ENCODE measurements at regions not wholly inside any gene's neighbourhood (a gene's known extent, or its start where the extent isn't known, plus 50 kb on each side); places are given as distances from the start of the nearest gene placed in this dataset.
"Not testable (repeated sequence)": the region's sequence is repeated elsewhere in the genome, so short reads cannot be mapped to it uniquely, and the experiment has no call there.

GRCh38 chr14:105705862-105706700 is 179.7 kb downstream of the TMEM121 start:
- H3K4me1 Mint-ChIP-seq, H3K27me3 Mint-ChIP-seq, H3K9me3 Mint-ChIP-seq, H3K4me3 Mint-ChIP-seq: not testable (repeated sequence)
- DNase-seq (peak in 1 of 2 donors; percentile 9), ATAC-seq (peak; percentile 36)
- H3K27ac Mint-ChIP-seq, result peak overlapping the region in 1 of 2 donors; percentile 8

- not testable (repeated sequence) for H3K4me1 Mint-ChIP-seq, H3K9me3 Mint-ChIP-seq, H3K27ac Mint-ChIP-seq, H3K4me3 Mint-ChIP-seq, ATAC-seq, H3K27me3 Mint-ChIP-seq
- DNase-seq, result peak in 1 of 2 donors; percentile 7
Measured at GRCh38 chr14:105706701-105707019, 180.3 kb downstream of the TMEM121 start.

GRCh38 chr14:105707099-105707498 is 180.7 kb downstream of the TMEM121 start:
- ATAC-seq, H3K9me3 Mint-ChIP-seq, H3K27me3 Mint-ChIP-seq, H3K4me3 Mint-ChIP-seq, H3K4me1 Mint-ChIP-seq, H3K27ac Mint-ChIP-seq: not testable (repeated sequence)
- DNase-seq, result peak in 1 of 2 donors; percentile 8

- DNase-seq, result peak in 1 of 2 donors; percentile 8
- H3K27ac Mint-ChIP-seq, result peak overlapping the region in 1 of 2 donors; percentile 21
- H3K4me1 Mint-ChIP-seq, H3K9me3 Mint-ChIP-seq, H3K27me3 Mint-ChIP-seq, ATAC-seq, H3K4me3 Mint-ChIP-seq: not testable (repeated sequence)
Measured at GRCh38 chr14:105707723-105708151, 181.4 kb downstream of the TMEM121 start.

- H3K4me3 Mint-ChIP-seq, H3K27ac Mint-ChIP-seq, H3K9me3 Mint-ChIP-seq, H3K27me3 Mint-ChIP-seq, H3K4me1 Mint-ChIP-seq: not testable (repeated sequence)
- peak in 1 of 2 donors; percentile 11 for DNase-seq
- peak; percentile 11 for ATAC-seq
Measured at GRCh38 chr14:105708251-105709134, 182.1 kb downstream of the TMEM121 start.

GRCh38 chr14:105709281-105710118 is 183.1 kb downstream of the TMEM121 start:
- H3K4me3 Mint-ChIP-seq, result no peak overlapping the region
- no peak overlapping the region for H3K27ac Mint-ChIP-seq
- DNase-seq (peak in 1 of 2 donors; percentile 5), ATAC-seq (no peak)
- no peaks in the 10 kb centered on the region for H3K9me3 Mint-ChIP-seq
- H3K4me1 Mint-ChIP-seq, result peaks cover 6% of the 10 kb centered on the region
- no peaks in the 10 kb centered on the region for H3K27me3 Mint-ChIP-seq

GRCh38 chr14:105710119-105711043 is 184.0 kb downstream of the TMEM121 start:
- ATAC-seq, result no peak
- peaks cover 6% of the 10 kb centered on the region for H3K4me1 Mint-ChIP-seq
- no peak overlapping the region for H3K4me3 Mint-ChIP-seq
- no peaks in the 10 kb centered on the region for H3K27me3 Mint-ChIP-seq
- peak in 1 of 2 donors; percentile 10 for DNase-seq
- H3K27ac Mint-ChIP-seq, result peak overlapping the region in 1 of 2 donors; percentile 80
- no peaks in the 10 kb centered on the region for H3K9me3 Mint-ChIP-seq

- H3K27me3 Mint-ChIP-seq, result no peaks in the 10 kb centered on the region
- no peaks in the 10 kb centered on the region for H3K9me3 Mint-ChIP-seq
- H3K4me3 Mint-ChIP-seq, result no peak overlapping the region
- peaks cover 2% of the 10 kb centered on the region for H3K4me1 Mint-ChIP-seq
- no peak overlapping the region for H3K27ac Mint-ChIP-seq
- ATAC-seq, result no peak
- peak in 1 of 2 donors; percentile 1 for DNase-seq
Measured at GRCh38 chr14:105711044-105711620, 184.7 kb downstream of the TMEM121 start.

- H3K27me3 Mint-ChIP-seq, result no peaks in the 10 kb centered on the region
- no peak overlapping the region for H3K4me3 Mint-ChIP-seq
- DNase-seq, result peak in 1 of 2 donors; percentile 6
- ATAC-seq, result no peak
- peak overlapping the region in 1 of 2 donors; percentile 54 for H3K27ac Mint-ChIP-seq
- H3K9me3 Mint-ChIP-seq, result no peaks in the 10 kb centered on the region
- no peaks in the 10 kb centered on the region for H3K4me1 Mint-ChIP-seq
Measured at GRCh38 chr14:105711841-105712460, 185.6 kb downstream of the TMEM121 start.

- H3K4me3 Mint-ChIP-seq, H3K27me3 Mint-ChIP-seq, H3K9me3 Mint-ChIP-seq, H3K27ac Mint-ChIP-seq, H3K4me1 Mint-ChIP-seq: not testable (repeated sequence)
- ATAC-seq (peak; percentile 13), DNase-seq (peak in 1 of 2 donors; percentile 6)
Measured at GRCh38 chr14:105712670-105713069, 186.3 kb downstream of the TMEM121 start.

- H3K27me3 Mint-ChIP-seq, H3K9me3 Mint-ChIP-seq, DNase-seq, H3K4me3 Mint-ChIP-seq, H3K4me1 Mint-ChIP-seq, H3K27ac Mint-ChIP-seq: not testable (repeated sequence)
- peak; percentile 32 for ATAC-seq
Measured at GRCh38 chr14:105713160-105713559, 186.8 kb downstream of the TMEM121 start.

GRCh38 chr14:105713836-105714235 is 187.5 kb downstream of the TMEM121 start:
- not testable (repeated sequence) for ATAC-seq, H3K27me3 Mint-ChIP-seq, H3K27ac Mint-ChIP-seq, H3K4me3 Mint-ChIP-seq, H3K9me3 Mint-ChIP-seq, H3K4me1 Mint-ChIP-seq
- DNase-seq, result peak in 1 of 2 donors; percentile 4

GRCh38 chr14:105718787-105719186 is 192.4 kb downstream of the TMEM121 start:
- H3K4me1 Mint-ChIP-seq, H3K27ac Mint-ChIP-seq, H3K4me3 Mint-ChIP-seq, H3K27me3 Mint-ChIP-seq, H3K9me3 Mint-ChIP-seq: not testable (repeated sequence)
- ATAC-seq, result peak; percentile 10
- peak in 1 of 2 donors; percentile 2 for DNase-seq

GRCh38 chr14:105720106-105720505 is 193.7 kb downstream of the TMEM121 start:
- ATAC-seq, H3K27me3 Mint-ChIP-seq, H3K4me3 Mint-ChIP-seq, H3K27ac Mint-ChIP-seq, H3K4me1 Mint-ChIP-seq, H3K9me3 Mint-ChIP-seq, DNase-seq: not testable (repeated sequence)

All from stimulated activated naive CD8-positive, alpha-beta T cell treated with anti-CD3 and anti-CD28 coated beads, Interleukin-15, amount 100 ng/mL, for 72 hours (primary cell).